Neural cell (in vitro differentiated cells): ENCODE measurements at regions not wholly inside any gene's neighbourhood (a gene's known extent, or its start where the extent isn't known, plus 50 kb on each side); places are given as distances from the start of the nearest gene placed in this dataset.

Source experiments
- EP300 ChIP-seq: fragments of 450-650 bp; conservative IDR thresholded peaks from 2 replicates; pipeline ENCODE4 v1.6.1; 2014; ENCODE audit warnings: antibody characterized with exemption, mild to moderate bottlenecking, moderate library complexity; ENCODE audit not compliant: poor library complexity, severe bottlenecking
- EZH2 ChIP-seq: fragments of 200-600, 300-800 bp; shearing (Covaris generic), sonication (generic); IDR thresholded peaks from 2 replicates; pipeline ENCODE4 v1.6.1; 2014; ENCODE audit warnings: antibody characterized with exemption, low read length, borderline replicate concordance, mild to moderate bottlenecking; ENCODE audit not compliant: insufficient read depth, poor library complexity, severe bottlenecking
- MXI1 ChIP-seq: fragments of 450-650 bp; conservative IDR thresholded peaks from 2 replicates; pipeline ENCODE4 v1.6.1; 2014; ENCODE audit warnings: antibody characterized with exemption, mild to moderate bottlenecking; ENCODE audit not compliant: poor library complexity, severe bottlenecking
- POLR2AphosphoS5 ChIP-seq: IDR thresholded peaks from 2 replicates; pipeline ENCODE4 v1.6.1; 2012
- RAD21 ChIP-seq: fragments of 450-650 bp; conservative IDR thresholded peaks from 2 replicates; pipeline ENCODE4 v1.6.1; 2014; ENCODE audit warnings: antibody characterized with exemption, mild to moderate bottlenecking, moderate library complexity
- SMC3 ChIP-seq: fragments of 450-650 bp; conservative IDR thresholded peaks from 2 replicates; pipeline ENCODE4 v1.6.1; 2014; ENCODE audit warnings: antibody characterized with exemption, mild to moderate bottlenecking, moderate library complexity; ENCODE audit not compliant: poor library complexity
- TAF1 ChIP-seq: IDR thresholded peaks from 2 replicates; pipeline ENCODE4 v1.6.1; 2012; ENCODE audit warnings: low read depth
- TF ChIP-seq, protein P1 (sequence below): fragments of 450-650 bp; IDR thresholded peaks from 2 replicates; pipeline ENCODE4 v1.5.1; 2014; ENCODE audit warnings: antibody characterized with exemption, mild to moderate bottlenecking, moderate library complexity; ENCODE audit not compliant: poor library complexity, severe bottlenecking
- TF ChIP-seq, protein P2 (sequence below): IDR thresholded peaks from 2 replicates; pipeline ENCODE4 v1.6.1; 2012; ENCODE audit warnings: borderline replicate concordance

DNA sequence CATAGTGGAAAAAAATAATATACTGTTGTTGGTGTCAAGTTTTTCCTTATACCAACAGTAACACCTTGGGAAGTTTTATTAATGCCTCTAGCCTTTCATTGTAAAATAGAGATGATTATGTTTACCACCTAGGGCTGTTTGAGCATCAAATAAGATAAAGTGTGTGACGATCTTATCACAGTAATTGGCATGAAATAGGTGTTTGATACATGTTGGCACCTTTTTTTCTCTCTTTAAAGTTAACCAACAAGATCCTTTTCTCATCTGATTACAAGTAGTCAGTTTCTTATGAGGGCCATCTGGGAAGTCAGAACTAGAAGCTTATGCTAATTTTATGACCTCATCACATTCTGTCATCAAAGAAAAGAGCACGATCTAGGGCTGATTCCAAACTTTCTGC, 669.5 kb downstream of the CCSER2 start:
- TF ChIP-seq EZH2 (no peak), RAD21 (no peak), POLR2AphosphoS5 (no peak), EP300 (no peak), TAF1 (no peak), MXI1 (no peak), SMC3 (no peak)
- TF ChIP-seq, protein P1, sequence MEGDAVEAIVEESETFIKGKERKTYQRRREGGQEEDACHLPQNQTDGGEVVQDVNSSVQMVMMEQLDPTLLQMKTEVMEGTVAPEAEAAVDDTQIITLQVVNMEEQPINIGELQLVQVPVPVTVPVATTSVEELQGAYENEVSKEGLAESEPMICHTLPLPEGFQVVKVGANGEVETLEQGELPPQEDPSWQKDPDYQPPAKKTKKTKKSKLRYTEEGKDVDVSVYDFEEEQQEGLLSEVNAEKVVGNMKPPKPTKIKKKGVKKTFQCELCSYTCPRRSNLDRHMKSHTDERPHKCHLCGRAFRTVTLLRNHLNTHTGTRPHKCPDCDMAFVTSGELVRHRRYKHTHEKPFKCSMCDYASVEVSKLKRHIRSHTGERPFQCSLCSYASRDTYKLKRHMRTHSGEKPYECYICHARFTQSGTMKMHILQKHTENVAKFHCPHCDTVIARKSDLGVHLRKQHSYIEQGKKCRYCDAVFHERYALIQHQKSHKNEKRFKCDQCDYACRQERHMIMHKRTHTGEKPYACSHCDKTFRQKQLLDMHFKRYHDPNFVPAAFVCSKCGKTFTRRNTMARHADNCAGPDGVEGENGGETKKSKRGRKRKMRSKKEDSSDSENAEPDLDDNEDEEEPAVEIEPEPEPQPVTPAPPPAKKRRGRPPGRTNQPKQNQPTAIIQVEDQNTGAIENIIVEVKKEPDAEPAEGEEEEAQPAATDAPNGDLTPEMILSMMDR, result no peak
- TF ChIP-seq, protein P2, sequence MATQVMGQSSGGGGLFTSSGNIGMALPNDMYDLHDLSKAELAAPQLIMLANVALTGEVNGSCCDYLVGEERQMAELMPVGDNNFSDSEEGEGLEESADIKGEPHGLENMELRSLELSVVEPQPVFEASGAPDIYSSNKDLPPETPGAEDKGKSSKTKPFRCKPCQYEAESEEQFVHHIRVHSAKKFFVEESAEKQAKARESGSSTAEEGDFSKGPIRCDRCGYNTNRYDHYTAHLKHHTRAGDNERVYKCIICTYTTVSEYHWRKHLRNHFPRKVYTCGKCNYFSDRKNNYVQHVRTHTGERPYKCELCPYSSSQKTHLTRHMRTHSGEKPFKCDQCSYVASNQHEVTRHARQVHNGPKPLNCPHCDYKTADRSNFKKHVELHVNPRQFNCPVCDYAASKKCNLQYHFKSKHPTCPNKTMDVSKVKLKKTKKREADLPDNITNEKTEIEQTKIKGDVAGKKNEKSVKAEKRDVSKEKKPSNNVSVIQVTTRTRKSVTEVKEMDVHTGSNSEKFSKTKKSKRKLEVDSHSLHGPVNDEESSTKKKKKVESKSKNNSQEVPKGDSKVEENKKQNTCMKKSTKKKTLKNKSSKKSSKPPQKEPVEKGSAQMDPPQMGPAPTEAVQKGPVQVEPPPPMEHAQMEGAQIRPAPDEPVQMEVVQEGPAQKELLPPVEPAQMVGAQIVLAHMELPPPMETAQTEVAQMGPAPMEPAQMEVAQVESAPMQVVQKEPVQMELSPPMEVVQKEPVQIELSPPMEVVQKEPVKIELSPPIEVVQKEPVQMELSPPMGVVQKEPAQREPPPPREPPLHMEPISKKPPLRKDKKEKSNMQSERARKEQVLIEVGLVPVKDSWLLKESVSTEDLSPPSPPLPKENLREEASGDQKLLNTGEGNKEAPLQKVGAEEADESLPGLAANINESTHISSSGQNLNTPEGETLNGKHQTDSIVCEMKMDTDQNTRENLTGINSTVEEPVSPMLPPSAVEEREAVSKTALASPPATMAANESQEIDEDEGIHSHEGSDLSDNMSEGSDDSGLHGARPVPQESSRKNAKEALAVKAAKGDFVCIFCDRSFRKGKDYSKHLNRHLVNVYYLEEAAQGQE, result no peak
